HuH-7.5 (cell line): ENCODE measurements at regions not wholly inside any gene's neighbourhood (a gene's known extent, or its start where the extent isn't known, plus 50 kb on each side); places are given as distances from the start of the nearest gene placed in this dataset.
"Not testable (repeated sequence)": the region's sequence is repeated elsewhere in the genome, so short reads cannot be mapped to it uniquely, and the experiment has no call there.

ENCODE experiments used
- DNase-seq: peaks from one replicate; pipeline ENCODE4 v3.0.0; 2011; ENCODE audit warnings: low spot score

DNA sequence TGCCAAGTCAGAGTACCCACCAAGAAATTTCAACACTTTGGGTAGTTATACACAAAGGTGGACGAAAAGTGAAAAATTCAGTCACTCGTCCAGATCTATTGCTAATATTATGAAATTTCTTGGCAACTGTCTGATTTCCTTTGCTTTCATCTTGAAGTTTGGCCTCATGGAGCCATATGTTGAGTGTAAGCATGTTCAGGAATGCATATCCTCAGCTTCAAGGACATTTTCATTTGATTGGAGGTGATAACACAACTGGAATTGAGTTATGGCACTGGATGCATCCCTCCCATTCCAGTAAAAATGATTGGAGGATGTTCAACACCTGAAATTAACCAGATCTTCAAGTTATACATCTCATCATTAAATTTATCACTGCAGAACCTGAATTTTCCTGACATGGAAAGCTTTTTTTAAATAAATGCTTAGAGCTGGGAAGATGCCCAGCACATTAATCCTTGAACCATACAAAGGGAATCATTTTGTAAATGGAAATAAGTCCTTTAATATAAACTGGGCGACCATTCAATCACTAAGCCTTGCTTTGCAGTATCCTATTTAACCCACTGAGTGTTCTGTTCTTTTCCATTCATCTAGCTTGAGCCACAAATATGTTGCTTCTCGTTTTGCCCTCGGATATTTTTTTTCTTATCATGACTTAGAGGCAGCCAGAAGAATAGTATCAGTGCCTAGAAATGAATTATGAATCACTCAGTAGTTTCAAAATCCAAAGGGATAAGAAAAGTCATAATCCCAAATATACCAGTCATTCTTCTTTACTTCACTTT, 273.7 kb upstream of the PIK3R1 start:
- DNase-seq, result no peak

- no peak for DNase-seq
Measured at GRCh38 chr5:67935908-67936566, 279.5 kb upstream of the PIK3R1 start.

- no peak for DNase-seq
Measured at GRCh38 chr5:67934976-67935375, 280.6 kb upstream of the PIK3R1 start.

DNA sequence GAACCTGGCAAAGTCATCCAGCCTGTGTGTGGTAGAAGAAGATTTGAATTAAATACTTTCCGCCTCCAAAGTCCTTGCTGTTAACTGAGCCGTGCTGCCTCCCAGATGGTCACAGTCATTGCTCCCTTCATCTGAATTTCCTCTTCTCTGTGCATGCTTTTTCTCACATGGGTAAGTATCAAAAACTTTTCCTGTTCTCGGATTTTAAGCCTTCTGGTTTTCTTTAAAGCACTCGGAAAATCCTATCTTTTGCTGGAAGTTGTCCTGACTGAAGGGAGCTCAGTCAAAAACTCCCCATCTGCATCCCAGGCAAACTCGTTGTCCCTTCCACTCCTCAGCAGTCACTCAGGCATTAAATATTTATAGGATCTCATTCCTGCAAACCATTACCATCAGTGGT, 290.0 kb upstream of the PIK3R1 start:
- no peak for DNase-seq

- DNase-seq, result no peak
Measured at GRCh38 chr5:67921004-67921601, 294.5 kb upstream of the PIK3R1 start.

- not testable (repeated sequence) for DNase-seq
Measured at GRCh38 chr5:67919532-67919931, 296.0 kb upstream of the PIK3R1 start.

GRCh38 chr5:67917561-67917960, 298.0 kb upstream of the PIK3R1 start:
- DNase-seq, result no peak

GRCh38 chr5:67910546-67910945, 305.0 kb upstream of the PIK3R1 start:
- DNase-seq, result no peak

- DNase-seq, result no peak
Measured at GRCh38 chr5:67908126-67908765, 307.3 kb upstream of the PIK3R1 start.

- DNase-seq, result no peak
Measured at GRCh38 chr5:67904366-67904765, 311.2 kb upstream of the PIK3R1 start.

DNA sequence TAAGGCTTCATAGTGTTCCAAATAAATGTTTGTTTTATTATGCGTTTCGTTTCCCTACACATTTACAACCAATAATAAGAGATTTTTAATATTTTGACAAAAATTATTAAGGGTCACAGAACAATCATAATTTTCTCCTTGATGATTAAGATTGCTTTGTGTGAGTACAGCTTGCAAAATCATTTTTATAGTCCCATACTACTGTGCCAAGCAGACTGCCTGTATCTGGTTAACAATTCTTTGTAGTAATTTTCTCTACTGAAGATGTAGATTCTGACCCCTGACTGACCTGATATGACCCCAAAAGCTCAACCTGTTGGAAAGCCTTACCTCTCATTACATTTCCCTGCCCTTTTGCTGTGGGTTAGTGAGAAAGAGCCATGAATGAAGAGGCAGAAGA, 311.9 kb upstream of the PIK3R1 start:
- DNase-seq, result no peak

DNA sequence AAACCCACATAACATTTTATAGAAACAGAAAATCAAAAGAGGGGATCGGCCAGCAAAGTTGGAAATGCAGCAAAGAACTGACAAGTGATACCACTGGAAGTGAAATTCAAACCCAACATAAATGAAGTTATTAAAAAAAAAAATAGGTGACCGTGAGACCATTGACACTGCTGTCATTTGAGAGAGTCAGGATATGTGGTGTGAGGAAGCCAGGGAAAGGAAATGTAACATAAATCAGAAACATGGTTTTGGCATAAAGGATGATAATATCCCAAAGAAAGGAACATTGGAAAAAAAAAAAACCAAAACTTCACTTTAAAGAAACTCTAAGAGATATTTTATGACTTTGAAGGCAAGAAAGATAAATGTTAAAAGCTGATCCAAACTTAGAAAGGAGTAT, 312.4 kb upstream of the PIK3R1 start:
- no peak for DNase-seq

GRCh38 chr5:67902497-67902830, 313.1 kb upstream of the PIK3R1 start:
- DNase-seq, result no peak

DNA sequence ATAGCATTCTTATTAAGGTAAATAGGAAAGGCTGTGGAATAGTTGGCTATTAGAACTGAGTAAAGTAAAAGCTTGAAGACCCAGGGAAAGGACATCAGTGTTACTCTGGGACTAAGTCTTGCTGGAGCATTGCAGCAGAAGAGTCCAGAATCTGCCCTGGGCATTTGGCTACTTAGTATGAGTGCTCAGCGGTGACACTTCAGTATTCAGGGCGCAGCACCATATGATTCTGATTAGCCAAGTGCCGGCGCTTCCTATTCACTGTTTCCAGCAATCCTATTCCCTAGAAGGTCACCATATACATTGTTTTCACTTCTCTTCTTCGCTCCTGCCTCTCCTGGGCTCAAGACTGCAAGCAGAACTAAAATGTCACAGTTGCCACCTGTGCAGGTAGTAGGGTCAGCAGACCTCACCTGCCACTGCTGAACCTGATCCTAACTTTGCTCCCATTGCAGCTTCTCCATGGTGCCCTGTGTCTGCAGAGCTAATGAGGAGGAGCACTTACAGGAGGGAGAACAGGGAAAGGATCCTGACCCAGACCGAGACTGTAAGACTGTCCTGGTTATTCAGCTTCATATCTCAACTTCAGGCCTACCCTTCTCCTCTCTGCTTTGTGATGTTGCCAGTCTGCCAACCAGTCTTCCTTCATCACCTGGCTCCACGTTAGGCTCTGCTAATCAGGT, 313.6 kb upstream of the PIK3R1 start:
- DNase-seq, result no peak

- DNase-seq, result no peak
Measured at GRCh38 chr5:67900514-67900913, 315.0 kb upstream of the PIK3R1 start.

GRCh38 chr5:67897980-67898379, 317.6 kb upstream of the PIK3R1 start:
- DNase-seq, result no peak

GRCh38 chr5:67897431-67897830, 318.1 kb upstream of the PIK3R1 start:
- no peak for DNase-seq

DNA sequence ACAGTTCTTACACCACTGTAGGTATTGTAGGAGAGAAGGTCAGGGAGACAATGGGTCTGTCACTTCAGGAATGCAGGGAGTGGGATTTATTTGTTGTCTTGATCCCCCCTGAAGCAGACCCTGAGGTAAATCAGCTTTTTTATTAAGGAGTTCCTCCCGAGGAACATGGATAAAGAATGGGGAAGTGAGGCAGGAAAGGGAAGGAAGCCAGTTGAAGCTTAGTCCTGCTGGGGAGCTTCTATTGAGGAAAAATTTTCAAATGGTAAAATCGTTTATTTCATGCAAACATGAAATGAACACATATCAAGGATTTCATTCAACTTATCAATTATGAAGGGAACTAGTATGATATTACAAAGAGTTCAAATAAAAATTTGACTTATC, 318.6 kb upstream of the PIK3R1 start:
- DNase-seq, result no peak

DNA sequence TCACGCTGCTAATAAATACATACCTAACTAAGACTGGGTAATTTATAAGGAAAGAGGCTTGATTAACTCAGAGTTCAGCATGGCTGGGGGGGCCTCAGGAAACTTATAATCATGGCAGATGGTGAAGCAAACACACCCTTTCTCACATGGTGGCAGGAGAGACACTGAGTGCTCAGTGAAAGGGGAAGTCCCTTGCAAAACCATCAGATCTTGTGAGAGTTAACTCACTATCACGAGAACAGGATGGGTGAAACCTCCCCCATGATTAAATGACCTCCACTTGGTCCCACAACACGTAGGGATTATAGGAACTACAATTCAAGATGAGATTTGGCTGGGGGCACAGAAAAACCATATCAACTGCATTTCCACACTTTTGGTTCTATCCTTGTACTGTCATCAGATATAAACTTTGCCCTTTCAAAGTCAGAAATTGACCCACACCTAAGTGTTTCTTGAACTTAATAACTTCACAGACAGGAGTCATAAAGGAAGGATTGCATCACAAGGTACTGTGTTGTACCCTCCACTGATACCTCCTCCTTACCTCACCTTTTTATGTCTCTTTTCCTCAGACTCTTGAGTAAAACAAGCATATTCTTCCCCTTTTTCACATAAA, 319.1 kb upstream of the PIK3R1 start:
- DNase-seq, result no peak

- DNase-seq, result not testable (repeated sequence)
Measured at GRCh38 chr5:67889870-67890269, 325.7 kb upstream of the PIK3R1 start.

DNA sequence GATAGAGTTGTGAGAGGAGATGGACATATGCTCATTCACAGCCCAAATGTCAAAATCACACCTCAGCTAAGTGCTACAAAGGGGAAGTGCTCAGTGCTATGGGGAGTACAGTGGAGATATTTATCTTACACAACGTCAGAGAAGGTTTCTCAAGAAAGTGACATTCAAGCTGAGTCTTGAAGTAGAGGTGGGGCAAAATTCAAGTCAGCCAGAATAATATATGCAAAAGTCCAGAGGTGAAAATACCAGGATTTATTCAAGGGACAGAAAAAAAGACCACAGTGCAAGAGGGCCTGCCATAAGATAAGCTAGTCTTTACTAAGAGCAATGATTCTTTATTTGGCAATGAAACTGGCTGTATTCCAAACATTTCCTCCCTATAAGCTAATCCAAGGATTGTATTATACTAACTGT, 327.8 kb upstream of the PIK3R1 start:
- DNase-seq, result no peak

GRCh38 chr5:67886761-67887160, 328.8 kb upstream of the PIK3R1 start:
- DNase-seq, result no peak
